K562 (cell line): ENCODE measurements at regions not wholly inside any gene's neighbourhood (a gene's known extent, or its start where the extent isn't known, plus 50 kb on each side); places are given as distances from the start of the nearest gene placed in this dataset.
A peak's percentile ranks its signal among the peaks of the same experiment; 100 is the strongest.

Experiments
- ATF3 ChIP-seq, 2 experiments: fragments of 450-650 bp in 1 of 2; sonication (generic) in 1 of 2; formaldehyde crosslinking in 1 of 2; IDR thresholded peaks in 1 of 2; conservative IDR thresholded peaks in 1 of 2; 2 replicates each; pipeline versions ENCODE4 v1.6.1 to v1.8.1; 2016 to 2023; ENCODE audit warnings: mild to moderate bottlenecking in 2 of 2, moderate library complexity in 2 of 2, inconsistent platforms in 1 of 2, missing genetic modification reagents in 1 of 2
- CUX1 ChIP-seq: fragments of 200-800 bp; sonication (Bioruptor generic); IDR thresholded peaks from 2 replicates; pipeline ENCODE4 v1.6.1; 2016; ENCODE audit warnings: missing genetic modification characterization, missing compliant biosample characterization
- E2F8 ChIP-seq: fragments of 450-650 bp; IDR thresholded peaks from 2 replicates; pipeline ENCODE4 v1.7.1; 2018; ENCODE audit warnings: mild to moderate bottlenecking, low read depth; ENCODE audit not compliant: partially characterized antibody
- FOXA3 ChIP-seq, 2 experiments: fragments of 450-650 bp in 1 of 2; sonication (generic) in 1 of 2; formaldehyde crosslinking; IDR thresholded peaks in 1 of 2; conservative IDR thresholded peaks in 1 of 2; 2 replicates each; pipeline versions ENCODE4 v1.4.0 to v1.8.0; 2020 to 2022; ENCODE audit warnings: mild to moderate bottlenecking in 2 of 2, missing genetic modification reagents in 1 of 2
- FOXJ3 ChIP-seq: sonication (generic); formaldehyde crosslinking; IDR thresholded peaks from 2 replicates; pipeline ENCODE4 v1.4.0; 2020; ENCODE audit warnings: mild to moderate bottlenecking, missing genetic modification reagents
- HDAC8 ChIP-seq: fragments of 450-650 bp; IDR thresholded peaks from 2 replicates; pipeline ENCODE4 v1.6.1; 2016; ENCODE audit warnings: mild to moderate bottlenecking, missing genetic modification characterization, moderate library complexity, missing compliant biosample characterization
- HLTF ChIP-seq: fragments of 450-650 bp; IDR thresholded peaks from 2 replicates; pipeline ENCODE4 v1.6.1; 2016
- NKRF ChIP-seq: fragments of 450-650 bp; IDR thresholded peaks from 2 replicates; pipeline ENCODE4 v1.6.1; 2016; ENCODE audit warnings: borderline replicate concordance
- NR2F6 ChIP-seq: fragments of 450-650 bp; formaldehyde crosslinking; IDR thresholded peaks from 2 replicates; pipeline ENCODE4 v1.4.0; 2020; ENCODE audit warnings: mild to moderate bottlenecking
- POLR2AphosphoS2 ChIP-seq: IDR thresholded peaks from 2 replicates; pipeline ENCODE4 v1.6.1; 2012; ENCODE audit warnings: low read length, improper control_type of control experiment
- RBM14 ChIP-seq: fragments of 200-400 bp; formaldehyde crosslinking; IDR thresholded peaks from 2 replicates; pipeline ENCODE4 v1.6.1; 2018; ENCODE audit warnings: low read depth, mild to moderate bottlenecking, low read length, moderate library complexity, borderline replicate concordance; ENCODE audit not compliant: insufficient read depth
- RBM17 ChIP-seq: fragments of 200-400 bp; formaldehyde crosslinking; IDR thresholded peaks from 2 replicates; pipeline ENCODE4 v1.6.1; 2017; ENCODE audit warnings: low read depth, mild to moderate bottlenecking, low read length, borderline replicate concordance
- SIN3B ChIP-seq: fragments of 450-650 bp; IDR thresholded peaks from 2 replicates; pipeline ENCODE4 v1.6.1; 2017; ENCODE audit warnings: low read depth, mild to moderate bottlenecking, moderate library complexity

GRCh38 chr6:27667657-27668441 lies 194.9 kb upstream of the ZNF184 start (continued):
- TF ChIP-seq NKRF: no peak
- no peak for TF ChIP-seq POLR2AphosphoS2
- TF ChIP-seq NR2F6 (CRISPR knock-in tag): no peak
- TF ChIP-seq SIN3B: no peak
- TF ChIP-seq FOXJ3: no peak
- no peak for TF ChIP-seq FOXA3 (CRISPR knock-in tag; conservative IDR thresholded peaks at IDR 0.05 in 1 of 2, IDR thresholded peaks at IDR 0.05 in 1 of 2)
- TF ChIP-seq E2F8: no peak
- no peak; the same call in 1 of the 2 replicates for TF ChIP-seq CUX1 (CRISPR knock-in tag)
- no peak for TF ChIP-seq HDAC8
- TF ChIP-seq ATF3 (IDR thresholded peaks at IDR 0.05): peak; percentile 4; the same call in 1 of the 2 replicates
- no peak for TF ChIP-seq ATF3 (CRISPR knock-in tag; conservative IDR thresholded peaks at IDR 0.05)
- TF ChIP-seq RBM17: no peak
- TF ChIP-seq HLTF: no peak
- TF ChIP-seq RBM14: no peak
